ENCODE measurements at regions not wholly inside any gene's neighbourhood (a gene's known extent, or its start where the extent isn't known, plus 50 kb on each side); places are given as distances from the start of the nearest gene placed in this dataset.

DNA sequence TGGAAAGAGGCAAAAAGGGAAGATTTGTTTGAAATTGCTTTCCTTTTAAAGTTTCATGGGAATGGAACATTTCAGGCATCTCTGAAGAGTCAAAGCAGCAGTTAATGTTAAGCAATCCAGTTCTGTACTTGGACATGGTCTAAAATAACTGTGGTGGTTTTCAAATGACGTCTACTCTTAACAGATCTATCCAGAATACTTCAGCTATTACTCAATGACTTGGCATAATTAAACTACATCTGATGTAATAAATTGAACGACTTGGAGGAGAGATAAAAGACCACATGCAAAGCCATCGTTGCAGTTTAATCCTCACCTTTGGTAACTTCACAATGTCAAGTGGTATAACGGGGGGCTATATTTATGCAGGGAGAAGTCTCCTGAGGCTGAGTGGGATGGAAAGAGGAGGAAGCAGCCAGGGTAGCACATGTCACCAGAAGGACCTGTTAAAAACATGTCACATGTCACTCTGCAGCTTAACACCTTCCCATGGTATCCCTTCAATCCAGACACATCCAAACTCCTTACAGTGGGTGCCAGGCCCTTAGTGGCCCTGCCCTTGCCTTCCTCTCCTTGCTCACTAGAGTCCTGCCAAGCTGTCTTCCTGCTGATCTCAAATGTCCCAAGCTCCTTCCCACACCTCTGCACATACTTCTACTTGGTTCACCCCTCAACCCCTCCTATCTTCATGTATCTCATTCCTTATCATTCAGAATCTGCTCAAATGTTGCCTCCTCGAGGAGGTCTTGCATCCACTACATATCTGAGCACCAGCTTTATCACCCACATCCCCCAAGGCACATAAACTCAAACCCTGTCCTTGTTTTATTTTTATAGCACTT lies 327.8 kb downstream of the SUCLA2 start:
- TF ChIP-seq POLR2AphosphoS5 (IDR thresholded peaks at IDR 0.05) (no peak), RAD21 (conservative IDR thresholded peaks at IDR 0.05) (no peak), EZH2 (IDR thresholded peaks at IDR 0.05; ENCODE audit: borderline replicate concordance, insufficient read depth, low read length, poor library complexity, severe bottlenecking) (no peak), EP300 (conservative IDR thresholded peaks at IDR 0.05; ENCODE audit: poor library complexity, severe bottlenecking) (no peak), MXI1 (conservative IDR thresholded peaks at IDR 0.05; ENCODE audit: poor library complexity, severe bottlenecking) (no peak), SMC3 (conservative IDR thresholded peaks at IDR 0.05; ENCODE audit: poor library complexity) (no peak), TAF1 (IDR thresholded peaks at IDR 0.05; ENCODE audit: low read depth) (no peak), REST (IDR thresholded peaks at IDR 0.05; ENCODE audit: borderline replicate concordance) (no peak)
- TF ChIP-seq, protein P1, sequence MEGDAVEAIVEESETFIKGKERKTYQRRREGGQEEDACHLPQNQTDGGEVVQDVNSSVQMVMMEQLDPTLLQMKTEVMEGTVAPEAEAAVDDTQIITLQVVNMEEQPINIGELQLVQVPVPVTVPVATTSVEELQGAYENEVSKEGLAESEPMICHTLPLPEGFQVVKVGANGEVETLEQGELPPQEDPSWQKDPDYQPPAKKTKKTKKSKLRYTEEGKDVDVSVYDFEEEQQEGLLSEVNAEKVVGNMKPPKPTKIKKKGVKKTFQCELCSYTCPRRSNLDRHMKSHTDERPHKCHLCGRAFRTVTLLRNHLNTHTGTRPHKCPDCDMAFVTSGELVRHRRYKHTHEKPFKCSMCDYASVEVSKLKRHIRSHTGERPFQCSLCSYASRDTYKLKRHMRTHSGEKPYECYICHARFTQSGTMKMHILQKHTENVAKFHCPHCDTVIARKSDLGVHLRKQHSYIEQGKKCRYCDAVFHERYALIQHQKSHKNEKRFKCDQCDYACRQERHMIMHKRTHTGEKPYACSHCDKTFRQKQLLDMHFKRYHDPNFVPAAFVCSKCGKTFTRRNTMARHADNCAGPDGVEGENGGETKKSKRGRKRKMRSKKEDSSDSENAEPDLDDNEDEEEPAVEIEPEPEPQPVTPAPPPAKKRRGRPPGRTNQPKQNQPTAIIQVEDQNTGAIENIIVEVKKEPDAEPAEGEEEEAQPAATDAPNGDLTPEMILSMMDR (IDR thresholded peaks at IDR 0.05; ENCODE audit: poor library complexity, severe bottlenecking): no peak

Measured in neural cell (in vitro differentiated cells).